Fibroblast of lung (primary cell): ENCODE measurements at regions not wholly inside any gene's neighbourhood (a gene's known extent, or its start where the extent isn't known, plus 50 kb on each side); places are given as distances from the start of the nearest gene placed in this dataset.

ENCODE experiments used
- DNase-seq, 2 donors: peaks; one replicate each; pipeline versions ENCODE4 v3.0.0 to v3.0.0-alpha.2; 2010; ENCODE audit warnings: low read depth in 2 of 2
- H2AFZ ChIP-seq: 2 replicates; pipeline ENCODE4 v1.5.1; 2012; ENCODE audit warnings: low read length, control low read depth, inconsistent platforms
- H3K27ac ChIP-seq: 2 replicates; pipeline ENCODE4 v1.5.1; 2011; ENCODE audit warnings: low read length, control low read depth; ENCODE audit not compliant: insufficient read depth
- H3K27me3 ChIP-seq: 2 replicates; pipeline ENCODE4 v1.5.1; 2011; ENCODE audit warnings: mild to moderate bottlenecking, low read length; ENCODE audit not compliant: control insufficient read depth, insufficient read depth
- H3K36me3 ChIP-seq: 2 replicates; pipeline ENCODE4 v1.5.1; 2011; ENCODE audit warnings: low read length; ENCODE audit not compliant: control insufficient read depth, insufficient read depth
- H3K4me1 ChIP-seq: 2 replicates; pipeline ENCODE4 v1.5.1; 2011; ENCODE audit warnings: low read length; ENCODE audit not compliant: control insufficient read depth, insufficient read depth; ENCODE audit errors: extremely low read depth
- H3K4me2 ChIP-seq: 2 replicates; pipeline ENCODE4 v1.5.1; 2011; ENCODE audit warnings: low read length, control low read depth; ENCODE audit not compliant: insufficient read depth; ENCODE audit errors: extremely low read depth
- H3K4me3 ChIP-seq, 4 experiments: fragments of 200-600 bp in 1 of 4; sonication (generic) in 1 of 4; replicated peaks in 1 of 4; 2 replicates each; pipeline ENCODE4 v1.5.1; 2011 to 2016; ENCODE audit warnings: low read length in 4 of 4, low read depth in 3 of 4, mild to moderate bottlenecking in 3 of 4, control low read depth in 2 of 4, inconsistent platforms in 1 of 4, mixed read lengths in 1 of 4; ENCODE audit not compliant: insufficient read depth in 1 of 4; ENCODE audit errors: control extremely low read depth in 1 of 4
- H3K79me2 ChIP-seq: 2 replicates; pipeline ENCODE4 v1.5.1; 2012; ENCODE audit warnings: mild to moderate bottlenecking, low read length, inconsistent platforms; ENCODE audit not compliant: control insufficient read depth, insufficient read depth
- H3K9ac ChIP-seq: 2 replicates; pipeline ENCODE4 v1.5.1; 2011; ENCODE audit warnings: mild to moderate bottlenecking, low read length, control low read depth; ENCODE audit not compliant: insufficient read depth
- H3K9me3 ChIP-seq: 2 replicates; pipeline ENCODE4 v1.5.1; 2012; ENCODE audit warnings: low read depth, low read length; ENCODE audit not compliant: control insufficient read depth, insufficient read depth
- H4K20me1 ChIP-seq: 2 replicates; pipeline ENCODE4 v1.5.1; 2011; ENCODE audit warnings: low read length; ENCODE audit not compliant: control insufficient read depth, insufficient read depth; ENCODE audit errors: extremely low read depth
- EZH2 ChIP-seq: IDR thresholded peaks from 2 replicates; pipeline ENCODE4 v1.5.1; 2012; ENCODE audit warnings: low read length, control low read depth, mild to moderate bottlenecking; ENCODE audit errors: missing control alignments
- TF ChIP-seq, protein P1 (sequence below), 2 donors: IDR thresholded peaks in 1 of 2; conservative IDR thresholded peaks in 1 of 2; 1 replicate in 1 of 2; 2 replicates in 1 of 2; pipeline ENCODE4 v1.5.1; 2011 to 2012; ENCODE audit warnings: low read length in 2 of 2, control low read depth in 1 of 2, inconsistent platforms in 1 of 2, low read depth in 1 of 2, mild to moderate bottlenecking in 1 of 2

DNA sequence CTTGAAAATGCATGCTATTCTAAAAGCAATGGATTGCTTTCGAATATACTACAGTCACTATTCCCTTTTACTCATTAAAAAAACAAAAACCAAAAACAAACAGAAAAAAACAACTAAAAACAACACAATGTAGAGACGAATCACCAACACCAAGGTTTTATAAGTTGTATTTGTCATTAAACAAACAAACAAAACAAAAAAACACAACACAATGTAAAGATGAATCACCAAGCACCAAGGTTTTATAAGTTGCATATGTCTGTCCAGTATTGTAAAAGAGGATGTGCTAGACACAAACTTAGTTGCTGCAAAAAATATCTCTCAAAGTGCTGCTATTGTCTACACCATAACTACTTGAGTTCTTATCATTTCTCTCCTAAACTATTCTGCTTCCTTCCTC is 1269.2 kb downstream of the EFNA5 start:
- no peak overlapping the region for H2AFZ ChIP-seq
- H3K4me1 ChIP-seq: no peaks in the 10 kb centered on the region
- no peak overlapping the region for H3K4me2 ChIP-seq
- H4K20me1 ChIP-seq: no peaks in the 10 kb centered on the region
- no peaks in the 10 kb centered on the region for H3K79me2 ChIP-seq
- DNase-seq: no peak
- no peak overlapping the region for H3K4me3 ChIP-seq
- H3K9me3 ChIP-seq: no peaks in the 10 kb centered on the region
- no peak overlapping the region for H3K27ac ChIP-seq
- no peak overlapping the region for H3K9ac ChIP-seq
- no peak for TF ChIP-seq EZH2
- TF ChIP-seq, protein P1, sequence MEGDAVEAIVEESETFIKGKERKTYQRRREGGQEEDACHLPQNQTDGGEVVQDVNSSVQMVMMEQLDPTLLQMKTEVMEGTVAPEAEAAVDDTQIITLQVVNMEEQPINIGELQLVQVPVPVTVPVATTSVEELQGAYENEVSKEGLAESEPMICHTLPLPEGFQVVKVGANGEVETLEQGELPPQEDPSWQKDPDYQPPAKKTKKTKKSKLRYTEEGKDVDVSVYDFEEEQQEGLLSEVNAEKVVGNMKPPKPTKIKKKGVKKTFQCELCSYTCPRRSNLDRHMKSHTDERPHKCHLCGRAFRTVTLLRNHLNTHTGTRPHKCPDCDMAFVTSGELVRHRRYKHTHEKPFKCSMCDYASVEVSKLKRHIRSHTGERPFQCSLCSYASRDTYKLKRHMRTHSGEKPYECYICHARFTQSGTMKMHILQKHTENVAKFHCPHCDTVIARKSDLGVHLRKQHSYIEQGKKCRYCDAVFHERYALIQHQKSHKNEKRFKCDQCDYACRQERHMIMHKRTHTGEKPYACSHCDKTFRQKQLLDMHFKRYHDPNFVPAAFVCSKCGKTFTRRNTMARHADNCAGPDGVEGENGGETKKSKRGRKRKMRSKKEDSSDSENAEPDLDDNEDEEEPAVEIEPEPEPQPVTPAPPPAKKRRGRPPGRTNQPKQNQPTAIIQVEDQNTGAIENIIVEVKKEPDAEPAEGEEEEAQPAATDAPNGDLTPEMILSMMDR (conservative IDR thresholded peaks at IDR 0.05 in 1 of 2, IDR thresholded peaks at IDR 0.05 in 1 of 2; ENCODE audit: low read depth in 1 of 2, low read length in 2 of 2): no peak
- no peaks in the 10 kb centered on the region for H3K27me3 ChIP-seq
- no peaks in the 10 kb centered on the region for H3K36me3 ChIP-seq

DNA sequence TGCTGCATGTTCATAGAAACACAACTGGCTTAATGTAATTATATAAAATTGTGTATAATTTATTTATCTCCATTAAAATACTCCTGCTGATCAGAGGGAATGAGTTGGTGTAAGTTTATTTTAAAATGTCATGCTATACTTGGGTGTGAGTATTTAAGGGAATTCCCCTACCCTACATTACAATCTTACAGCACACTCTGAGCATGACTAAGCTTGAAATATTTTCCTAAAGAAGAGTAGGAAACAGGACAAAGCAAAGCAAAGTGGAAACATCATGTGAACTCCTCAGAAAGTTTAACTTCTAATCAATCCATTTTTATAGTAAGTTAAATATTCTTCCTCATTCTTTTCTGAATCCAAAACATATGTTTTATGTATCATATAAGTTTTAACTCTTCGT is 1271.3 kb downstream of the EFNA5 start:
- DNase-seq: peak; percentile 55 to 77
- Histone ChIP-seq H3K36me3 (no peaks in the 10 kb centered on the region), H2AFZ (no peak overlapping the region), H3K27ac (no peak overlapping the region), H3K4me2 (no peak overlapping the region), H3K9ac (no peak overlapping the region), H3K79me2 (no peaks in the 10 kb centered on the region), H3K4me3 (no peak overlapping the region), H3K4me1 (no peaks in the 10 kb centered on the region), H3K27me3 (no peaks in the 10 kb centered on the region), H4K20me1 (no peaks in the 10 kb centered on the region), H3K9me3 (no peaks in the 10 kb centered on the region)
- no peak for TF ChIP-seq EZH2
- TF ChIP-seq, protein P1 (conservative IDR thresholded peaks at IDR 0.05 in 1 of 2, IDR thresholded peaks at IDR 0.05 in 1 of 2; ENCODE audit: low read depth in 1 of 2, low read length in 2 of 2): no peak

GRCh38 chr5:106397700-106398099 is 1273.0 kb downstream of the EFNA5 start:
- Histone ChIP-seq H3K27me3 (no peaks in the 10 kb centered on the region), H3K27ac (peak overlapping the region; percentile 47), H3K4me1 (no peaks in the 10 kb centered on the region), H3K79me2 (no peaks in the 10 kb centered on the region), H4K20me1 (no peaks in the 10 kb centered on the region), H2AFZ (peak overlapping the region; percentile 24), H3K36me3 (no peaks in the 10 kb centered on the region), H3K9me3 (no peaks in the 10 kb centered on the region), H3K4me2 (peak overlapping the region; percentile 23), H3K9ac (no peak overlapping the region), H3K4me3 (no peak overlapping the region)
- peak; percentile 89 to 98 for DNase-seq
- TF ChIP-seq EZH2: no peak
- TF ChIP-seq, protein P1 (conservative IDR thresholded peaks at IDR 0.05 in 1 of 2, IDR thresholded peaks at IDR 0.05 in 1 of 2; ENCODE audit: low read depth in 1 of 2, low read length in 2 of 2): no peak
